ENCODE measurements at regions not wholly inside any gene's neighbourhood (a gene's known extent, or its start where the extent isn't known, plus 50 kb on each side); places are given as distances from the start of the nearest gene placed in this dataset.
"Not testable (repeated sequence)": the region's sequence is repeated elsewhere in the genome, so short reads cannot be mapped to it uniquely, and the experiment has no call there.

GRCh38 chr5:102047073-102047472 lies 249.0 kb downstream of the SLCO4C1 start:
- not testable (repeated sequence) for DNase-seq

- DNase-seq = no peak
Observed at GRCh38 chr5:102040326-102040725, 255.8 kb downstream of the SLCO4C1 start.

- no peak for DNase-seq
Observed at GRCh38 chr5:102036927-102037326, 259.2 kb downstream of the SLCO4C1 start.

- DNase-seq = no peak
Observed at GRCh38 chr5:102031711-102032110, 264.4 kb downstream of the SLCO4C1 start.

GRCh38 chr5:102018690-102019089 lies 277.4 kb downstream of the SLCO4C1 start:
- DNase-seq = no peak

- no peak for DNase-seq
Observed at GRCh38 chr5:102018279-102018678, 277.8 kb downstream of the SLCO4C1 start.

GRCh38 chr5:102014371-102014770 lies 281.7 kb downstream of the SLCO4C1 start:
- no peak for DNase-seq

- no peak for DNase-seq
Observed at GRCh38 chr5:102010644-102011043, 285.4 kb downstream of the SLCO4C1 start.

- no peak for DNase-seq
Observed at GRCh38 chr5:101997235-101997634, 298.8 kb downstream of the SLCO4C1 start.

GRCh38 chr5:101995585-101995984 lies 300.5 kb downstream of the SLCO4C1 start:
- DNase-seq = no peak

GRCh38 chr5:101991486-101991885 lies 304.6 kb downstream of the SLCO4C1 start:
- no peak for DNase-seq

GRCh38 chr5:101989659-101990058 lies 306.4 kb downstream of the SLCO4C1 start:
- DNase-seq = no peak

GRCh38 chr5:101977729-101978345 lies 318.2 kb downstream of the SLCO4C1 start:
- no peak for DNase-seq

GRCh38 chr5:101976933-101977332 lies 319.2 kb downstream of the SLCO4C1 start:
- no peak for DNase-seq

GRCh38 chr5:101969742-101970141 lies 326.3 kb downstream of the SLCO4C1 start:
- DNase-seq = no peak

- DNase-seq = no peak
Observed at GRCh38 chr5:101966476-101966875, 329.6 kb downstream of the SLCO4C1 start.

GRCh38 chr5:101955891-101956290 lies 340.2 kb downstream of the SLCO4C1 start:
- no peak for DNase-seq

- DNase-seq = no peak
Observed at GRCh38 chr5:101950019-101950418, 346.1 kb downstream of the SLCO4C1 start.

- DNase-seq = no peak
Observed at GRCh38 chr5:101948615-101949014, 347.5 kb downstream of the SLCO4C1 start.

- DNase-seq = no peak
Observed at GRCh38 chr5:101943784-101944183, 352.3 kb downstream of the SLCO4C1 start.

- DNase-seq = no peak
Observed at GRCh38 chr5:101942321-101942882, 353.7 kb downstream of the SLCO4C1 start.

GRCh38 chr5:101937041-101937440 lies 359.0 kb downstream of the SLCO4C1 start:
- DNase-seq = no peak

- no peak for DNase-seq
Observed at GRCh38 chr5:101935086-101935485, 361.0 kb downstream of the SLCO4C1 start.

GRCh38 chr5:101932599-101932998 lies 363.5 kb downstream of the SLCO4C1 start:
- DNase-seq = no peak

GRCh38 chr5:101929628-101930027 lies 366.5 kb downstream of the SLCO4C1 start:
- DNase-seq = no peak
